B cell (primary cell): ENCODE measurements at regions not wholly inside any gene's neighbourhood (a gene's known extent, or its start where the extent isn't known, plus 50 kb on each side); places are given as distances from the start of the nearest gene placed in this dataset.

Experiments
- ATAC-seq: fragments of 200-7000 bp; cut with Tn5 transposase; one replicate; pipeline ENCODE4 v1.10.0; 2021; ENCODE audit warnings: low read depth, mild to moderate bottlenecking, moderate number of reproducible peaks, moderate library complexity
- CTCF ChIA-PET: fragments of 350-600 bp; sonication (Branson Sonifier 250); formaldehyde crosslinking; loops from one replicate; lab custom pipeline; 2021; ENCODE audit warnings: antibody characterized with exemption, inconsistent platforms; lab: Charles Lee
- POLR2A ChIA-PET: fragments of 350-600 bp; sonication (Branson Sonifier 250); formaldehyde crosslinking; loops from one replicate; lab custom pipeline; 2021; ENCODE audit warnings: antibody characterized with exemption; lab: Charles Lee
- DNase-seq: peaks from one replicate; pipeline ENCODE4 v3.0.0; 2013
- H2AFZ ChIP-seq: 2 replicates; pipeline ENCODE4 v1.6.1; 2012; ENCODE audit warnings: mild to moderate bottlenecking, low read depth, low read length; ENCODE audit not compliant: insufficient read depth, poor library complexity, severe bottlenecking
- H3K27ac ChIP-seq, 2 donors: 1 replicate in 1 of 2; 2 replicates in 1 of 2; pipeline ENCODE4 v1.5.1; 2012 to 2013; ENCODE audit warnings: low read length in 2 of 2, mild to moderate bottlenecking in 2 of 2, moderate library complexity in 1 of 2
- H3K27me3 ChIP-seq, 4 experiments: fragments of 200-600 bp in 1 of 4; sonication (generic) in 1 of 4; replicated peaks in 1 of 4; 1 replicate in 2 of 4; 2 replicates in 2 of 4; pipeline versions ENCODE4 v1.6.1 to v1.7.0; 2013 to 2016; ENCODE audit warnings: low read length in 3 of 4, mild to moderate bottlenecking in 2 of 4, mixed read lengths in 1 of 4, moderate library complexity in 1 of 4; ENCODE audit not compliant: insufficient read depth in 4 of 4, control insufficient read depth in 3 of 4; ENCODE audit errors: control extremely low read depth in 1 of 4
- H3K36me3 ChIP-seq, 2 experiments: replicated peaks in 1 of 2; 1 replicate in 1 of 2; 2 replicates in 1 of 2; pipeline versions ENCODE4 v1.6.1 to v1.7.1; 2013; ENCODE audit warnings: low read length in 1 of 2; ENCODE audit not compliant: insufficient read depth in 2 of 2, control insufficient read depth in 1 of 2; ENCODE audit errors: control extremely low read depth in 1 of 2, extremely low read depth in 1 of 2
- H3K4me1 ChIP-seq, 2 donors: fragments of 200-600 bp in 1 of 2; sonication (generic) in 1 of 2; 1 replicate in 1 of 2; 2 replicates in 1 of 2; pipeline versions ENCODE4 v1.5.1 to v1.6.1; 2013 to 2017; ENCODE audit warnings: low read length in 2 of 2; ENCODE audit not compliant: control insufficient read depth in 2 of 2, insufficient read depth in 2 of 2
- H3K4me2 ChIP-seq: replicated peaks from 2 replicates; pipeline ENCODE3; 2012; ENCODE audit warnings: mild to moderate bottlenecking, low read depth, low read length; ENCODE audit not compliant: poor library complexity, severe bottlenecking
- H3K4me3 ChIP-seq, 5 experiments: fragments of 200-600 bp in 1 of 5; sonication (generic) in 1 of 5; 1 replicate in 3 of 5; 2 replicates in 2 of 5; pipeline versions ENCODE4 v1.5.1 to v1.7.0; 2011 to 2016; ENCODE audit warnings: low read length in 4 of 5, mild to moderate bottlenecking in 4 of 5, low read depth in 2 of 5, control low read depth in 1 of 5, moderate library complexity in 1 of 5; ENCODE audit not compliant: insufficient read depth in 1 of 5; ENCODE audit errors: control extremely low read depth in 1 of 5, extremely low read depth in 1 of 5
- H3K79me2 ChIP-seq: fragments of 200-600 bp; sonication (generic); one replicate; pipeline ENCODE4 v1.6.0; 2016; ENCODE audit warnings: low read length; ENCODE audit not compliant: control insufficient read depth, insufficient read depth
- H3K9ac ChIP-seq: fragments of 200-600 bp; sonication (generic); 2 replicates; pipeline ENCODE4 v1.6.1; 2017; ENCODE audit warnings: mild to moderate bottlenecking, low read length, moderate library complexity
- H3K9me3 ChIP-seq, 3 donors: one replicate each; pipeline versions ENCODE4 v1.6.1 to v1.7.1; 2013; ENCODE audit warnings: low read length in 2 of 3; ENCODE audit not compliant: control insufficient read depth in 2 of 3, insufficient read depth in 1 of 3; ENCODE audit errors: control extremely low read depth in 1 of 3
- H4K20me1 ChIP-seq: 2 replicates; pipeline ENCODE4 v1.6.0; 2012; ENCODE audit warnings: mild to moderate bottlenecking, low read length; ENCODE audit not compliant: insufficient read depth, control insufficient read depth, poor library complexity, severe bottlenecking
- H3K27ac Mint-ChIP-seq: one replicate; pipeline ENCODE4 v1.8.0; 2021; ENCODE audit warnings: mixed read lengths
- H3K27me3 Mint-ChIP-seq: one replicate; pipeline ENCODE4 v1.8.0; 2021; ENCODE audit warnings: mixed read lengths
- H3K4me1 Mint-ChIP-seq: one replicate; pipeline ENCODE4 v1.8.0; 2021; ENCODE audit warnings: mixed read lengths
- H3K4me3 Mint-ChIP-seq: one replicate; pipeline ENCODE4 v1.8.0; 2021; ENCODE audit warnings: mixed read lengths
- H3K9me3 Mint-ChIP-seq: one replicate; pipeline ENCODE4 v1.8.0; 2022; ENCODE audit warnings: mixed read lengths; ENCODE audit not compliant: insufficient read depth
- EZH2 ChIP-seq: IDR thresholded peaks from 2 replicates; pipeline ENCODE4 v1.6.1; 2012; ENCODE audit warnings: borderline replicate concordance, low read depth, mild to moderate bottlenecking, moderate library complexity, low read length; ENCODE audit not compliant: insufficient read depth, poor library complexity, severe bottlenecking
- WGBS: methylation state at CpG from one replicate; pipeline ENCODE4 v1.1.5; 2013; ENCODE audit warnings: missing lambda C conversion rate; ENCODE audit not compliant: insufficient coverage; 5-methylcytosine and 5-hydroxymethylcytosine counted together
- intact Hi-C: fragments of 100-400 bp; cut with micrococcal nuclease; formaldehyde crosslinking; loops from one replicate; pipeline ENCODE4 v1.10.0; 2022
- TF ChIP-seq, protein P1 (sequence below): fragments of 200-600 bp; IDR thresholded peaks from one replicate; pipeline ENCODE4 v1.8.0; 2022; ENCODE audit warnings: antibody characterized with exemption, mild to moderate bottlenecking

DNA sequence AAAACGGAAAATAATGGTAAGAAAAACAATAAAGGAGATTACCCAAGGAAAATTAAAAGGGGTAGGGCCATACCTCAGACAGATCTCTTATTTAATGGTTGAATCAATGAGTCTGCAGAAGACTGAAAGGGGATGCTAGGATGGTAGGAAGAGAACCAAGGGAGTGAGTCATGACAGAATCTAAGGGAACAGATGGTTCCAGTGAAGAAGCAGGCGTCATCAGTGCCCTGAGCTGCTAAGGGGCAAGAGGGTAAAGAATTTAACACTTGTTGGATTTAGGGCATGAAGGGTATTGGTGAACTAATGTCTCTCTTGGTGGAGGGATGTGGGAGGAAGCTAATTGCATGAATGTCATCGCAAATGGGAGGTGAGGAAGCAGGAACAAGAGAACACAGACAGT lies 329.2 kb upstream of the TSHZ3 start:
- DNase-seq (no peak), ATAC-seq (no peak)
- Mint-ChIP-seq H3K4me1 (no peaks in the 10 kb centered on the region), H3K27ac (no peak overlapping the region), H3K27me3 (no peaks in the 10 kb centered on the region), H3K4me3 (no peak overlapping the region), H3K9me3 (peaks cover 3% of the 10 kb centered on the region)
- 91% methylated on average over 2 of the region's 3 CpGs for WGBS
- H3K27ac ChIP-seq, result no peak overlapping the region
- POLR2A ChIA-PET, result no interaction called here
- H3K36me3 ChIP-seq, result no peaks in the 10 kb centered on the region
- CTCF ChIA-PET, result no interaction called here
- intact Hi-C loops, result no loop called here
- no peak overlapping the region for H3K4me2 ChIP-seq
- no peak overlapping the region for H3K9ac ChIP-seq
- no peak for TF ChIP-seq EZH2
- TF ChIP-seq, protein P1, sequence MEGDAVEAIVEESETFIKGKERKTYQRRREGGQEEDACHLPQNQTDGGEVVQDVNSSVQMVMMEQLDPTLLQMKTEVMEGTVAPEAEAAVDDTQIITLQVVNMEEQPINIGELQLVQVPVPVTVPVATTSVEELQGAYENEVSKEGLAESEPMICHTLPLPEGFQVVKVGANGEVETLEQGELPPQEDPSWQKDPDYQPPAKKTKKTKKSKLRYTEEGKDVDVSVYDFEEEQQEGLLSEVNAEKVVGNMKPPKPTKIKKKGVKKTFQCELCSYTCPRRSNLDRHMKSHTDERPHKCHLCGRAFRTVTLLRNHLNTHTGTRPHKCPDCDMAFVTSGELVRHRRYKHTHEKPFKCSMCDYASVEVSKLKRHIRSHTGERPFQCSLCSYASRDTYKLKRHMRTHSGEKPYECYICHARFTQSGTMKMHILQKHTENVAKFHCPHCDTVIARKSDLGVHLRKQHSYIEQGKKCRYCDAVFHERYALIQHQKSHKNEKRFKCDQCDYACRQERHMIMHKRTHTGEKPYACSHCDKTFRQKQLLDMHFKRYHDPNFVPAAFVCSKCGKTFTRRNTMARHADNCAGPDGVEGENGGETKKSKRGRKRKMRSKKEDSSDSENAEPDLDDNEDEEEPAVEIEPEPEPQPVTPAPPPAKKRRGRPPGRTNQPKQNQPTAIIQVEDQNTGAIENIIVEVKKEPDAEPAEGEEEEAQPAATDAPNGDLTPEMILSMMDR, result no peak
- no peak overlapping the region for H3K4me3 ChIP-seq
- no peaks in the 10 kb centered on the region for H4K20me1 ChIP-seq
- H2AFZ ChIP-seq, result no peak overlapping the region
- no peaks in the 10 kb centered on the region for H3K27me3 ChIP-seq
- no peaks in the 10 kb centered on the region for H3K4me1 ChIP-seq
- peaks cover 0 to 9% (median 0%) of the 10 kb centered on the region in 3 donors for H3K9me3 ChIP-seq
- no peaks in the 10 kb centered on the region for H3K79me2 ChIP-seq

DNA sequence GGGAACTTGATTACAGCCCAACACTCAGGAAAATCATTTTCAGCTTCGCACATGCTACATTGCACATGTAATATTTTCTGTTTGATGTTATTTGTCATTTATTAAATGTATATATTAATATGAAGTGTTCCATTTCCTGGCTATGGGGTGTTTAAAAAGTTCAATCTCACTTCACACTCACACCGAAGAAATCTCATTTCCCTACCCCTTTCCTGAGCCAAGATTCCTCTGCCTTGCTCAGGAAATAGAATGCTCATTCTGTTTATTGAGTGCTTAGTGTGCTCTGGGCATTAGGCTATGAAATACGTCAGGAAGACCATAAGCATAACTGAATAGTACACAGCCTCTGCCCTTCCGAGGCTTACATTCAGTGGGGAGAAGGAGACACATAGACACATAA lies 331.9 kb upstream of the TSHZ3 start:
- Histone ChIP-seq H2AFZ (no peak overlapping the region), H3K9ac (no peak overlapping the region), H3K36me3 (no peaks in the 10 kb centered on the region), H3K27ac (no peak overlapping the region), H3K79me2 (no peaks in the 10 kb centered on the region), H3K4me2 (no peak overlapping the region), H3K27me3 (no peaks in the 10 kb centered on the region), H3K4me1 (no peaks in the 10 kb centered on the region), H4K20me1 (no peaks in the 10 kb centered on the region), H3K9me3 (peaks cover 0 to 2% (median 0%) of the 10 kb centered on the region in 3 donors), H3K4me3 (no peak overlapping the region)
- no CpG with 5 or more reads among the region's 4 CpGs for WGBS
- H3K27ac Mint-ChIP-seq, result no peak overlapping the region
- POLR2A ChIA-PET, result no interaction called here
- H3K27me3 Mint-ChIP-seq, result no peaks in the 10 kb centered on the region
- intact Hi-C loops, result no loop called here
- DNase-seq (no peak), ATAC-seq (no peak)
- CTCF ChIA-PET, result interaction anchor here (0.6 kb wide), 2 partner anchors 10 to 916 kb away, joined by 3 read pairs; no protein-coding TSS in a partner anchor
- H3K4me3 Mint-ChIP-seq, result no peak overlapping the region
- no peaks in the 10 kb centered on the region for H3K4me1 Mint-ChIP-seq
- TF ChIP-seq EZH2, result no peak
- TF ChIP-seq, protein P1, result no peak
- H3K9me3 Mint-ChIP-seq, result peaks cover 6% of the 10 kb centered on the region
